ENCODE measurements at regions not wholly inside any gene's neighbourhood (a gene's known extent, or its start where the extent isn't known, plus 50 kb on each side); places are given as distances from the start of the nearest gene placed in this dataset.

DNA sequence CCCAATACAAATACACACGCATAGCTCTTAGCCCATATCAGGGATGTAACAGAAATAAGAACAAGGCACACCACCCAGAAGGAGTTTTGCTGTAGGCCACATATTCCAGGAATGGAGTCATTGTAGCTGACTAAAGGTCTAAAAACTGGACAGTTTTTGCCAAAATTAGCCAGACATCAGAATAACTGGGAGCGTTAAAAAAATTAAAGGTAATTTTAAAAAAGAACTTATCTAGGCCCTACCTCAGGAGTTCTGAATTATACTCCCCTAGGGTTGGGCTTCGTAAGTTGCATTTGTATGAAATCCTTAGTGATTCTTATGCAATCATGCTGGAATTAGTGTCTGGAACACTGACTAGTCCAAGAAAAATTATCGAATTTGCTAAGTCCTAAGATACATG, 987.7 kb downstream of the GALC start:
- DNase-seq (ENCODE audit: low read depth) = no peak
- TF ChIP-seq, protein P1, sequence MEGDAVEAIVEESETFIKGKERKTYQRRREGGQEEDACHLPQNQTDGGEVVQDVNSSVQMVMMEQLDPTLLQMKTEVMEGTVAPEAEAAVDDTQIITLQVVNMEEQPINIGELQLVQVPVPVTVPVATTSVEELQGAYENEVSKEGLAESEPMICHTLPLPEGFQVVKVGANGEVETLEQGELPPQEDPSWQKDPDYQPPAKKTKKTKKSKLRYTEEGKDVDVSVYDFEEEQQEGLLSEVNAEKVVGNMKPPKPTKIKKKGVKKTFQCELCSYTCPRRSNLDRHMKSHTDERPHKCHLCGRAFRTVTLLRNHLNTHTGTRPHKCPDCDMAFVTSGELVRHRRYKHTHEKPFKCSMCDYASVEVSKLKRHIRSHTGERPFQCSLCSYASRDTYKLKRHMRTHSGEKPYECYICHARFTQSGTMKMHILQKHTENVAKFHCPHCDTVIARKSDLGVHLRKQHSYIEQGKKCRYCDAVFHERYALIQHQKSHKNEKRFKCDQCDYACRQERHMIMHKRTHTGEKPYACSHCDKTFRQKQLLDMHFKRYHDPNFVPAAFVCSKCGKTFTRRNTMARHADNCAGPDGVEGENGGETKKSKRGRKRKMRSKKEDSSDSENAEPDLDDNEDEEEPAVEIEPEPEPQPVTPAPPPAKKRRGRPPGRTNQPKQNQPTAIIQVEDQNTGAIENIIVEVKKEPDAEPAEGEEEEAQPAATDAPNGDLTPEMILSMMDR (IDR thresholded peaks at IDR 0.05; ENCODE audit: low read depth, low read length, missing control alignments) = no peak

DNA sequence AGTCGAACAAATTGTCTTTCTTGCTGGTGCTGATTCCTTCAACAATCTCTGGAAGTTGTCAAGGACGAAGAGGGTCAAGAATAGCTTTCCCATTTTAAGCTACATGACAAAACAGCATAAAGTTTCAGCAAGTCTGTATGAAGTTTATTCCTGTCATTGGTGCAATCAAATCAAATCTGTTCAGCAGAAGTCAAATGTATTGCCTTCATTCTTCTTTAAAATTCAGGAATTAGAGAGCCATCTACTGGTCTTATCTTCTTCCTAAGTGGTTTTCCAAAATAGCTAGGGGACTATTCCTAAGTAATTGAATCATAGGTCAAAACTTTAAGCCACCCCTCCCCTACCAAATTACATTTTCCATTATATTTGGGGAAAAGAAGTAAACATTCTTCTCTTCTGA, 990.2 kb downstream of the GALC start:
- no peak for DNase-seq (ENCODE audit: low read depth)
- TF ChIP-seq, protein P1 (IDR thresholded peaks at IDR 0.05; ENCODE audit: low read depth, low read length, missing control alignments) = no peak

More for the DNA sequence above, 987.7 kb downstream of the GALC start:
- H3K4me3 ChIP-seq (ENCODE audit: low read depth, low read length) = no peak overlapping the region

DNA sequence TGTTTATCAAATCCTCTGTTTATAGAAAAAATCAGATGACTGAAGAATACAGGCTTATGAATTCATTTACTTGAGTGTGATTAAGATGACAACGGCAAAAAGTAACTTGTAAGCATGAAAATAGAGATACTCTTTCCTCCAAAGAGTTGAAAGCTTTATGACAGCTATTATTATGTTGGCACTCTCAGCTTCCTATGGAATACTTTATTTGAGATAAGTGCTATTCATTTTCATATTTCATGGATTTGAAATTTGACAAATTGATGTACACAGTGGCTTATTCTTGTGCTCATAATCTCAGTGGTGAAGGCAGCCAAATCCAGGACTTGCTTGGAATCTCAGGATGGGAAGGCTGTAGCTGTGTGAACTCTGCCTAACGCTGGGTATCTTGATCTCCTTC, 991.6 kb downstream of the GALC start:
- no peak overlapping the region for H3K4me3 ChIP-seq (ENCODE audit: low read depth, low read length)
- TF ChIP-seq, protein P1 (IDR thresholded peaks at IDR 0.05; ENCODE audit: low read depth, low read length, missing control alignments) = no peak
- no peak for DNase-seq (ENCODE audit: low read depth)

More for the DNA sequence above, 990.2 kb downstream of the GALC start:
- no peak overlapping the region for H3K4me3 ChIP-seq (ENCODE audit: low read depth, low read length)

DNA sequence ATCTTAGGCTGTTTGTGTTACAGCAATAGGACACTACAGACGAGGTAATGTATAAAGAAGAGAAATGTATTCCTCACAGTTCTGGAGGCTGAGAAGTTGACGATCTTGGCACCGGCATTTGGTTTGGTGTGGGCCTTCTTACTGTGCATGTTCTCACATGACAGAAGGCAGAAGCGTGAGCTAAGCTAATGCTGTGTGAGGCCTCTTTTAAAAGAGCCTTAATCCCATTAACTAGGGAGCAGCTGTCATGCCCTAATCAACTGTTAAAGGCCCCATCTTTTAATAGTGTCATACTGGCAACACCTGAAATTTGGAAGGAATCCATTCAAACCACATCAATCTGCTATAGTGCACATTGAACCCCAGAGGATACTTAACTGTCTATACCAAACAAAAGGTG, 992.9 kb downstream of the GALC start:
- TF ChIP-seq, protein P1 (IDR thresholded peaks at IDR 0.05; ENCODE audit: low read depth, low read length, missing control alignments) = no peak
- DNase-seq (ENCODE audit: low read depth) = no peak
- H3K4me3 ChIP-seq (ENCODE audit: low read depth, low read length) = no peak overlapping the region

DNA sequence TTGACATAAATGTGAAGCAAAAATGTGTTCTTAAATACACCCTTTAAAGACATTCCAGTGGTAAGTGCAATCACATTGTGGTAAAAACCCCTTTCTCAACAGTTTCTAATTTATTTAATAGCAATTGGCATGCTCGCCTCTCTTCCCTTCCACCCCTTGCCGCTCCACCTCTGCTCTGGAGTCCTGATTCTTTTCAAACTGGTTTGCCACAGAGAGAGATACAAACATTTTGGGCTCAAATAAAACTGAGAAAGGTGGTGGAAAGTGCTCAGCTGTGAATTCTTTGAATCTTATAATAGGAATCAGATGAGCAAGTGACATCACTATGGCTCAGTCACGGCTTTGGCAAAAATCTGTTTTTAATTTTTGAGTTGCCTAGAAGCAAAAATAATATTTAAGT, 993.9 kb downstream of the GALC start:
- H3K4me3 ChIP-seq (ENCODE audit: low read depth, low read length) = no peak overlapping the region
- DNase-seq (ENCODE audit: low read depth) = no peak
- TF ChIP-seq, protein P1 (IDR thresholded peaks at IDR 0.05; ENCODE audit: low read depth, low read length, missing control alignments) = no peak

DNA sequence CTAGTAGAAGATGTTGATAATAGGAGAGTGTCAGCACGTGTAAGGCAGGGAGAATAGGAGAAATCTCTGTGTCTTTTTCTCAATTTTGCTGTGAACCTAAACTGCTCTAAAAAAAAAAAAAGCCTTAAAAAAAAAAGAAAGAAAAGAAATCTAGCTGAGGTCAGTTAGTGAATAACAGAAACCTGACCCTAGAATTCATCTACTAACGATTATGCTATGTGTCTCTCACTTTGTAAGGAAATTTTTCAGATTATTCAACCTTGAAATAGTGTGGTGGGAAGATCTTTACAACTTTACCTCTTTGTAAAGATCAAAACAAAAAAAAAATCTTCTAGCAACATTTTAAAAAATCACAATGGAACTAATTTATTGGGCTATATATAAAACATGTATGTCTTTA, 995.7 kb downstream of the GALC start:
- H3K4me3 ChIP-seq (ENCODE audit: low read depth, low read length) = no peak overlapping the region
- TF ChIP-seq, protein P1 (IDR thresholded peaks at IDR 0.05; ENCODE audit: low read depth, low read length, missing control alignments) = no peak
- no peak for DNase-seq (ENCODE audit: low read depth)

DNA sequence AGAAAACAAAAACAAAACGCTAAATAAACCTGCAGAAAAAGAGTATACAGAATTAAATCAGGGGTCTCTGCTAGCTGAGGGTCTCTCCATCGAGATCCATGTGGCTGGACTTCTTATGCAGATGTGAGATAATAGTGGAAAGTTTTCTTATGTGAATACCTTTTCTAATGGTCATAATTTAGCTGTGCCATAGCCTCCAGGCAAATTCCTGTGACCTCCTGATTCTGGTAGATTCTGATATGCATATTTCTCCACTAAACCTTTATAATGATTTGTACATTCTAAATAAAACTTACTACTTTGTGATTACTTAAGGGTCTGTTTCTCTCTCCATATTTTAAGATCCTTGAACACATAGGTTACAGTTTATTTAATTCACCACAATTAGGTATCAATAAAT, 1002.6 kb downstream of the GALC start:
- no peak for DNase-seq (ENCODE audit: low read depth)
- TF ChIP-seq, protein P1 (IDR thresholded peaks at IDR 0.05; ENCODE audit: low read depth, low read length, missing control alignments) = no peak
- no peak overlapping the region for H3K4me3 ChIP-seq (ENCODE audit: low read depth, low read length)
